ENCODE measurements at regions not wholly inside any gene's neighbourhood (a gene's known extent, or its start where the extent isn't known, plus 50 kb on each side); places are given as distances from the start of the nearest gene placed in this dataset.

GRCh38 chr22:49046546-49047361, 780.9 kb downstream of the BRD1 start:
- TF ChIP-seq CTCF (conservative IDR thresholded peaks at IDR 0.05; ENCODE audit: low read depth, low read length) (no peak), EZH2 (IDR thresholded peaks at IDR 0.05; ENCODE audit: low read length, unreplicated experiment) (no peak), EZH2phosphoT487 (IDR thresholded peaks at IDR 0.05; ENCODE audit: borderline replicate concordance, low read length) (no peak)

Data from PC-3 (cell line).